ENCODE measurements at regions not wholly inside any gene's neighbourhood (a gene's known extent, or its start where the extent isn't known, plus 50 kb on each side); places are given as distances from the start of the nearest gene placed in this dataset.

- TF ChIP-seq EP300 (IDR thresholded peaks at IDR 0.05) (no peak), POLR2A (IDR thresholded peaks at IDR 0.05; ENCODE audit: low read depth) (no peak), POLR2AphosphoS5 (IDR thresholded peaks at IDR 0.05) (no peak), CTCF (IDR thresholded peaks at IDR 0.05) (peak; percentile 14 to 36 (median 16))
- Histone ChIP-seq H3K4me3 (no peak overlapping the region), H3K27me3 (no peaks in the 10 kb centered on the region), H3K4me1 (peaks cover 10 to 33% (median 22%) of the 10 kb centered on the region in 4 donors), H3K36me3 (no peaks in the 10 kb centered on the region), H3K27ac (replicated peaks in 1 of 4) (peak overlapping the region in 1 of 4 donors; percentile 58), H3K9me3 (no peaks in the 10 kb centered on the region)
- WGBS, result 82% methylated on average over 9 of the region's 9 CpGs
- DNase-seq (ENCODE audit: extremely low spot score), result no peak
- intact Hi-C loops (cut with DNase I), result no loop called here
Observed at GRCh38 chr7:116340943-116341907, 130.9 kb downstream of the TES start.

- intact Hi-C loops (cut with DNase I), result no loop called here
- H3K4me3 ChIP-seq, result no peak overlapping the region
- H3K27ac ChIP-seq (replicated peaks in 1 of 4), result no peak overlapping the region
- peaks cover 10 to 33% (median 22%) of the 10 kb centered on the region in 4 donors for H3K4me1 ChIP-seq
- no peaks in the 10 kb centered on the region for H3K9me3 ChIP-seq
- no peaks in the 10 kb centered on the region for H3K36me3 ChIP-seq
- no peak for DNase-seq (ENCODE audit: extremely low spot score)
- no peak for TF ChIP-seq POLR2AphosphoS5 (IDR thresholded peaks at IDR 0.05)
- TF ChIP-seq POLR2A (IDR thresholded peaks at IDR 0.05; ENCODE audit: low read depth), result no peak
- no peak for TF ChIP-seq CTCF (IDR thresholded peaks at IDR 0.05)
- no peak for TF ChIP-seq EP300 (IDR thresholded peaks at IDR 0.05)
- no peaks in the 10 kb centered on the region for H3K27me3 ChIP-seq
Observed at GRCh38 chr7:116342125-116342524, 131.8 kb downstream of the TES start.

- Histone ChIP-seq H3K9me3 (no peaks in the 10 kb centered on the region), H3K4me1 (no peaks in the 10 kb centered on the region), H3K27me3 (no peaks in the 10 kb centered on the region), H3K27ac (replicated peaks in 1 of 4) (no peak overlapping the region), H3K36me3 (no peaks in the 10 kb centered on the region), H3K4me3 (no peak overlapping the region)
- intact Hi-C loops (cut with DNase I), result no loop called here
- no peak for DNase-seq (ENCODE audit: extremely low spot score)
- WGBS, result 85% methylated on average over 3 of the region's 3 CpGs
- TF ChIP-seq EP300 (IDR thresholded peaks at IDR 0.05) (no peak), POLR2AphosphoS5 (IDR thresholded peaks at IDR 0.05) (no peak), CTCF (IDR thresholded peaks at IDR 0.05) (no peak), POLR2A (IDR thresholded peaks at IDR 0.05; ENCODE audit: low read depth) (no peak)
Observed at GRCh38 chr7:116347151-116347832, 137.0 kb downstream of the TES start.

GRCh38 chr7:116348346-116348745 lies 138.0 kb downstream of the TES start:
- no peak overlapping the region for H3K27ac ChIP-seq (replicated peaks in 1 of 4)
- no peaks in the 10 kb centered on the region for H3K27me3 ChIP-seq
- no peak for DNase-seq (ENCODE audit: extremely low spot score)
- WGBS, result 81% methylated on average over 3 of the region's 3 CpGs
- no peaks in the 10 kb centered on the region for H3K36me3 ChIP-seq
- no peak for TF ChIP-seq POLR2A (IDR thresholded peaks at IDR 0.05; ENCODE audit: low read depth)
- no peak for TF ChIP-seq EP300 (IDR thresholded peaks at IDR 0.05)
- TF ChIP-seq CTCF (IDR thresholded peaks at IDR 0.05), result no peak
- no peak for TF ChIP-seq POLR2AphosphoS5 (IDR thresholded peaks at IDR 0.05)
- H3K4me3 ChIP-seq, result no peak overlapping the region
- intact Hi-C loops (cut with DNase I), result no loop called here
- H3K4me1 ChIP-seq, result peaks cover 5 to 7% (median 6%) of the 10 kb centered on the region in 4 donors
- no peaks in the 10 kb centered on the region for H3K9me3 ChIP-seq

All from esophagus muscularis mucosa (tissue), 4 donors.